PC-3 (cell line): ENCODE measurements at regions not wholly inside any gene's neighbourhood (a gene's known extent, or its start where the extent isn't known, plus 50 kb on each side); places are given as distances from the start of the nearest gene placed in this dataset.

Experiments used
- CTCF ChIP-seq: fragments of 300-600 bp; sonication (generic); conservative IDR thresholded peaks from 2 replicates; pipeline ENCODE4 v1.5.1; 2017; ENCODE audit warnings: antibody characterized with exemption, low read depth, mild to moderate bottlenecking, low read length
- EZH2 ChIP-seq: fragments of 300-600 bp; sonication (generic); IDR thresholded peaks from one replicate; pipeline ENCODE4 v1.6.1; 2017; ENCODE audit warnings: antibody characterized with exemption, mild to moderate bottlenecking, low read length; ENCODE audit not compliant: unreplicated experiment
- EZH2phosphoT487 ChIP-seq: fragments of 300-600 bp; sonication (generic); IDR thresholded peaks from 2 replicates; pipeline ENCODE4 v1.6.1; 2018; ENCODE audit warnings: mild to moderate bottlenecking, antibody characterized with exemption, low read length, borderline replicate concordance

GRCh38 chr6:14642842-14643241 is 525.3 kb downstream of the CD83 start:
- TF ChIP-seq CTCF (no peak), EZH2phosphoT487 (no peak), EZH2 (no peak)
